GM19452 (cell line): ENCODE measurements at regions not wholly inside any gene's neighbourhood (a gene's known extent, or its start where the extent isn't known, plus 50 kb on each side); places are given as distances from the start of the nearest gene placed in this dataset.
"Not testable (repeated sequence)": the region's sequence is repeated elsewhere in the genome, so short reads cannot be mapped to it uniquely, and the experiment has no call there.

Source experiments
- ATAC-seq: cut with Tn5 transposase; IDR thresholded peaks from one replicate; pipeline ENCODE4 v1.9.1; 2021; ENCODE audit not compliant: unreplicated experiment

GRCh38 chr11:45390407-45390806 lies 104.3 kb upstream of the SYT13 start:
- ATAC-seq: no peak

- no peak for ATAC-seq
Measured at GRCh38 chr11:45388472-45388871, 102.3 kb upstream of the SYT13 start.

GRCh38 chr11:45387885-45388284 lies 101.7 kb upstream of the SYT13 start:
- not testable (repeated sequence) for ATAC-seq

- no peak for ATAC-seq
Measured at GRCh38 chr11:45386972-45387371, 100.8 kb upstream of the SYT13 start.

GRCh38 chr11:45385844-45386243 lies 99.7 kb upstream of the SYT13 start:
- no peak for ATAC-seq

GRCh38 chr11:45385423-45385822 lies 99.3 kb upstream of the SYT13 start:
- no peak for ATAC-seq

- no peak for ATAC-seq
Measured at GRCh38 chr11:45384711-45385241, 98.6 kb upstream of the SYT13 start.

- no peak for ATAC-seq
Measured at GRCh38 chr11:45384016-45384415, 97.9 kb upstream of the SYT13 start.

GRCh38 chr11:45383224-45383623 lies 97.1 kb upstream of the SYT13 start:
- no peak for ATAC-seq

GRCh38 chr11:45382133-45382878 lies 96.2 kb upstream of the SYT13 start:
- no peak for ATAC-seq

GRCh38 chr11:45379162-45379863 lies 93.2 kb upstream of the SYT13 start:
- ATAC-seq: no peak

- ATAC-seq: no peak
Measured at GRCh38 chr11:45378516-45378915, 92.4 kb upstream of the SYT13 start.

- no peak for ATAC-seq
Measured at GRCh38 chr11:45374653-45375059, 88.5 kb upstream of the SYT13 start.

GRCh38 chr11:45374130-45374529 lies 88.0 kb upstream of the SYT13 start:
- ATAC-seq: no peak

GRCh38 chr11:45373506-45374035 lies 87.4 kb upstream of the SYT13 start:
- no peak for ATAC-seq

- not testable (repeated sequence) for ATAC-seq
Measured at GRCh38 chr11:45372414-45372813, 86.3 kb upstream of the SYT13 start.

GRCh38 chr11:45371251-45372115 lies 85.3 kb upstream of the SYT13 start:
- ATAC-seq: no peak

GRCh38 chr11:45369313-45369712 lies 83.2 kb upstream of the SYT13 start:
- no peak for ATAC-seq

GRCh38 chr11:45368697-45369096 lies 82.6 kb upstream of the SYT13 start:
- ATAC-seq: no peak

- ATAC-seq: no peak
Measured at GRCh38 chr11:45366619-45367190, 80.6 kb upstream of the SYT13 start.
